GM12872 (cell line): ENCODE measurements at regions not wholly inside any gene's neighbourhood (a gene's known extent, or its start where the extent isn't known, plus 50 kb on each side); places are given as distances from the start of the nearest gene placed in this dataset.

ENCODE experiments used
- CTCF ChIP-seq: IDR thresholded peaks from 3 replicates; pipeline ENCODE4 v1.5.1; 2011; ENCODE audit warnings: low read depth, mild to moderate bottlenecking, low read length, moderate library complexity; ENCODE audit not compliant: insufficient read depth

DNA sequence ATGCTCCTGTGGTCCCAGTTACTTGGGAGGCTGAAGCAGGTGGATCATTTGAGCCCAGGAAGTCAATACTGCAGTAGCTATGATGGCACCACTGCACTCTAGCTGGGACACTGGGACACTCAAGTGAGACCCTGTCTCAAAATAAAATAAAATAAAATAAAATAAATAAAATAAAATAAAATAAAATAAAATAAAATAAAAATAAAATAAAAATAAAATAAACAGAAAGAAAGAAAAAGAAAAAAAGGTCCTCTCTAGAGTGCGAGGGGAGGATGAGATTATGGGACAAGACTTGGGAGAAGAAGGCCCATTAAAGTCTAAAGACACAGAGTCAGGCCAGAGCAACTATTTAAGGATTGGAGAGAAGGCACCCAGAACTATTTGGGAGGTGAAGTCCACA lies 172.5 kb downstream of the IER5 start:
- TF ChIP-seq CTCF, result no peak

DNA sequence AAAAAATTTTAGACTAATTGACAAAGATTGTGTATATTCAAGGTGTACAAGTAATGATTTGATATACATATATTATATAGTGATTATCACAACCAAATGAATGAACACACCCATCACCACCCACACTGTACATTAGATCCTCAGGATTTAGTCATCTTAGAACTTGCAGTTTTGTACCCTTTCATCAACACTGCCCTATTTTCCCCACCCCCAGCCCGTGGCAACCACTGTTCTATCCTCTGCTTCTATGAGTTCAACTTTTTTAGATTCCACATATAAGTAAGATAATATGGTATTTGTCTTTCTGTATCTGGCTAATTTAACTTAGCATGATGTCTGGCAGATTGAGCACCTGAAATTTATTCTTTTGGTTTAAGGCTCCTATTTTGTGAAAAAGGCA lies 173.6 kb downstream of the IER5 start:
- TF ChIP-seq CTCF, result no peak

DNA sequence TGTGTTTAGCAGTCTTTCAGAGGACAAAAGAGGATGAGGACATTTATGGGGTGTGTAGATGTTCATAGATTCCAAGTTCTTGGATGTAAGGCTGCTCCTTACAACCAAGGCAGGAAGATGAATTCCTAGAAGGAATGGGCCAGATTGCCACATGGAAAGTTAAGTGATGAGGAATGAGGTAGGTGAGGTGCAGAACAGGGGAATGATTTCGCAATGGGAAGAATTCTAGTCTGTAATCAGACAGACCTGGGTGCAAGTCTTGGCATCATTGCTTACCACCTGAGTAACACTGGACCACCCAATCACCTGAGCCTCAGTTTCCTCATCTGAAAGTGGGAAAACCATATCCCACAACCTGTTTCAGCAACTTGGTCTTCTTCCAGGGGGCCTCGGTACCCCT lies 174.9 kb downstream of the IER5 start:
- no peak for TF ChIP-seq CTCF

- no peak for TF ChIP-seq CTCF
Observed at GRCh38 chr1:181264821-181265220, 176.3 kb downstream of the IER5 start.

DNA sequence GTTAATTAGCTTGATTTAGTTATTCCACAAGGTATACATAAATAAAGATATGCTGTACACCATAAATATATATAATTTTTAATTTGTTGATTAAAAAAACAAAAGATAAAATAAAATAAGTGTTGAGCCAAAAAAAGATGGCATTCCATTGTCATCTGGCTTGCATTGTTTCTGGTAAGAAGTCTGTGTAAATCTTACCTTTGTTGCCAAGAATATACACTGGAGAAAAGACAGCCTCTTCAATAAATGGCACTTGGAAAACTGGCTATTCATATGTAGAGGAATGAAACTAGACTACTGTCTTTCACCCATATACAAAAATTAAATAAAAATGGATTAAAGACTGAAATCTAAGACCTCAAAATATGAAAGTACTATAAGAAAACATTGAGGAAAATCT lies 196.5 kb downstream of the IER5 start:
- TF ChIP-seq CTCF, result no peak

GRCh38 chr1:181295217-181295616 lies 188.1 kb upstream of the CACNA1E start:
- no peak for TF ChIP-seq CTCF

GRCh38 chr1:181296180-181296579 lies 187.1 kb upstream of the CACNA1E start:
- no peak for TF ChIP-seq CTCF

GRCh38 chr1:181308098-181308497 lies 175.2 kb upstream of the CACNA1E start:
- no peak for TF ChIP-seq CTCF
